ENCODE measurements at regions not wholly inside any gene's neighbourhood (a gene's known extent, or its start where the extent isn't known, plus 50 kb on each side); places are given as distances from the start of the nearest gene placed in this dataset.

- no peak overlapping the region for H3K27ac ChIP-seq (ENCODE audit: low read length)
- no peaks in the 10 kb centered on the region for H4K20me1 ChIP-seq (ENCODE audit: insufficient read depth, low read depth, low read length)
- no peaks in the 10 kb centered on the region for H3K79me2 ChIP-seq (ENCODE audit: low read length)
- H2AFZ ChIP-seq (ENCODE audit: low read length), result no peak overlapping the region
- H3K9me2 ChIP-seq (replicated peaks; ENCODE audit: insufficient read depth, low read length), result no peaks in the 10 kb centered on the region
- no peaks in the 10 kb centered on the region for H3K27me3 ChIP-seq (ENCODE audit: low read length)
- DNase-seq, result no peak
- H3K9me3 ChIP-seq (ENCODE audit: low read length), result no peaks in the 10 kb centered on the region
- no peaks in the 10 kb centered on the region for H3K36me3 ChIP-seq (ENCODE audit: insufficient read depth, low read length)
- H3K9ac ChIP-seq (ENCODE audit: low read length), result no peak overlapping the region
- no peak overlapping the region for H3K4me2 ChIP-seq (ENCODE audit: low read depth, low read length, poor library complexity, severe bottlenecking)
- H3K4me3 ChIP-seq (ENCODE audit: low read length), result no peak overlapping the region
- peaks cover 10% of the 10 kb centered on the region for H3K4me1 ChIP-seq (ENCODE audit: low read length)
These were observed 110.9 kb upstream of the HDAC9 start for GRCh38 chr7:18384491-18385143.

- Histone ChIP-seq H3K4me2 (ENCODE audit: low read depth, low read length, poor library complexity, severe bottlenecking) (no peak overlapping the region), H3K79me2 (ENCODE audit: low read length) (no peaks in the 10 kb centered on the region), H4K20me1 (ENCODE audit: insufficient read depth, low read depth, low read length) (no peaks in the 10 kb centered on the region)
These were observed 108.9 kb upstream of the HDAC9 start for GRCh38 chr7:18386607-18387006.

GRCh38 chr7:18387191-18387735, 108.3 kb upstream of the HDAC9 start:
- Histone ChIP-seq H2AFZ (ENCODE audit: low read length) (no peak overlapping the region), H3K9me2 (replicated peaks; ENCODE audit: insufficient read depth, low read length) (no peaks in the 10 kb centered on the region), H3K9me3 (ENCODE audit: low read length) (no peaks in the 10 kb centered on the region), H3K27me3 (ENCODE audit: low read length) (no peaks in the 10 kb centered on the region), H3K79me2 (ENCODE audit: low read length) (no peaks in the 10 kb centered on the region), H3K4me2 (ENCODE audit: low read depth, low read length, poor library complexity, severe bottlenecking) (no peak overlapping the region), H3K4me3 (ENCODE audit: low read length) (no peak overlapping the region), H4K20me1 (ENCODE audit: insufficient read depth, low read depth, low read length) (no peaks in the 10 kb centered on the region), H3K4me1 (ENCODE audit: low read length) (peaks cover 16% of the 10 kb centered on the region), H3K36me3 (ENCODE audit: insufficient read depth, low read length) (no peaks in the 10 kb centered on the region), H3K9ac (ENCODE audit: low read length) (no peak overlapping the region), H3K27ac (ENCODE audit: low read length) (no peak overlapping the region)
- DNase-seq, result no peak

More at GRCh38 chr7:18386607-18387006, 108.9 kb upstream of the HDAC9 start:
- H3K4me3 ChIP-seq (ENCODE audit: low read length), result no peak overlapping the region
- peaks cover 16% of the 10 kb centered on the region for H3K4me1 ChIP-seq (ENCODE audit: low read length)
- no peaks in the 10 kb centered on the region for H3K9me2 ChIP-seq (replicated peaks; ENCODE audit: insufficient read depth, low read length)
- no peak overlapping the region for H2AFZ ChIP-seq (ENCODE audit: low read length)
- no peak overlapping the region for H3K27ac ChIP-seq (ENCODE audit: low read length)
- no peaks in the 10 kb centered on the region for H3K9me3 ChIP-seq (ENCODE audit: low read length)
- no peak overlapping the region for H3K9ac ChIP-seq (ENCODE audit: low read length)
- H3K36me3 ChIP-seq (ENCODE audit: insufficient read depth, low read length), result no peaks in the 10 kb centered on the region
- no peak for DNase-seq
- H3K27me3 ChIP-seq (ENCODE audit: low read length), result no peaks in the 10 kb centered on the region

GRCh38 chr7:18390535-18390907, 105.0 kb upstream of the HDAC9 start:
- Histone ChIP-seq H3K27ac (ENCODE audit: low read length) (no peak overlapping the region), H3K79me2 (ENCODE audit: low read length) (no peaks in the 10 kb centered on the region), H3K9me2 (replicated peaks; ENCODE audit: insufficient read depth, low read length) (no peaks in the 10 kb centered on the region), H3K9me3 (ENCODE audit: low read length) (no peaks in the 10 kb centered on the region), H3K27me3 (ENCODE audit: low read length) (no peaks in the 10 kb centered on the region), H2AFZ (ENCODE audit: low read length) (no peak overlapping the region), H3K9ac (ENCODE audit: low read length) (no peak overlapping the region), H4K20me1 (ENCODE audit: insufficient read depth, low read depth, low read length) (no peaks in the 10 kb centered on the region), H3K4me1 (ENCODE audit: low read length) (peaks cover 16% of the 10 kb centered on the region), H3K4me2 (ENCODE audit: low read depth, low read length, poor library complexity, severe bottlenecking) (no peak overlapping the region), H3K4me3 (ENCODE audit: low read length) (no peak overlapping the region), H3K36me3 (ENCODE audit: insufficient read depth, low read length) (no peaks in the 10 kb centered on the region)
- DNase-seq, result no peak

GRCh38 chr7:18393465-18394118, 102.0 kb upstream of the HDAC9 start:
- DNase-seq, result no peak
- Histone ChIP-seq H3K9me3 (ENCODE audit: low read length) (no peaks in the 10 kb centered on the region), H3K4me2 (ENCODE audit: low read depth, low read length, poor library complexity, severe bottlenecking) (no peak overlapping the region), H3K4me3 (ENCODE audit: low read length) (no peak overlapping the region), H3K9me2 (replicated peaks; ENCODE audit: insufficient read depth, low read length) (no peaks in the 10 kb centered on the region), H3K79me2 (ENCODE audit: low read length) (no peaks in the 10 kb centered on the region), H3K9ac (ENCODE audit: low read length) (no peak overlapping the region), H4K20me1 (ENCODE audit: insufficient read depth, low read depth, low read length) (no peaks in the 10 kb centered on the region), H3K4me1 (ENCODE audit: low read length) (peaks cover 10% of the 10 kb centered on the region), H3K36me3 (ENCODE audit: insufficient read depth, low read length) (no peaks in the 10 kb centered on the region), H3K27ac (ENCODE audit: low read length) (no peak overlapping the region), H3K27me3 (ENCODE audit: low read length) (no peaks in the 10 kb centered on the region), H2AFZ (ENCODE audit: low read length) (no peak overlapping the region)

- Histone ChIP-seq H3K9me2 (replicated peaks; ENCODE audit: insufficient read depth, low read length) (no peaks in the 10 kb centered on the region), H3K4me2 (ENCODE audit: low read depth, low read length, poor library complexity, severe bottlenecking) (no peak overlapping the region), H2AFZ (ENCODE audit: low read length) (no peak overlapping the region), H3K4me3 (ENCODE audit: low read length) (no peak overlapping the region), H3K36me3 (ENCODE audit: insufficient read depth, low read length) (no peaks in the 10 kb centered on the region), H3K9me3 (ENCODE audit: low read length) (no peaks in the 10 kb centered on the region), H3K27me3 (ENCODE audit: low read length) (no peaks in the 10 kb centered on the region), H3K79me2 (ENCODE audit: low read length) (no peaks in the 10 kb centered on the region), H4K20me1 (ENCODE audit: insufficient read depth, low read depth, low read length) (no peaks in the 10 kb centered on the region), H3K9ac (ENCODE audit: low read length) (no peak overlapping the region), H3K4me1 (ENCODE audit: low read length) (no peaks in the 10 kb centered on the region), H3K27ac (ENCODE audit: low read length) (no peak overlapping the region)
- no peak for DNase-seq
These were observed 99.7 kb upstream of the HDAC9 start for GRCh38 chr7:18395868-18396267.

GRCh38 chr7:18396953-18397352, 98.6 kb upstream of the HDAC9 start:
- H3K9ac ChIP-seq (ENCODE audit: low read length), result no peak overlapping the region
- H4K20me1 ChIP-seq (ENCODE audit: insufficient read depth, low read depth, low read length), result no peaks in the 10 kb centered on the region
- no peaks in the 10 kb centered on the region for H3K79me2 ChIP-seq (ENCODE audit: low read length)
- H2AFZ ChIP-seq (ENCODE audit: low read length), result no peak overlapping the region
- H3K27ac ChIP-seq (ENCODE audit: low read length), result no peak overlapping the region
- no peaks in the 10 kb centered on the region for H3K27me3 ChIP-seq (ENCODE audit: low read length)
- no peaks in the 10 kb centered on the region for H3K36me3 ChIP-seq (ENCODE audit: insufficient read depth, low read length)
- no peak for DNase-seq
- no peak overlapping the region for H3K4me2 ChIP-seq (ENCODE audit: low read depth, low read length, poor library complexity, severe bottlenecking)
- H3K4me3 ChIP-seq (ENCODE audit: low read length), result no peak overlapping the region
- H3K9me2 ChIP-seq (replicated peaks; ENCODE audit: insufficient read depth, low read length), result no peaks in the 10 kb centered on the region
- H3K4me1 ChIP-seq (ENCODE audit: low read length), result peaks cover 4% of the 10 kb centered on the region
- H3K9me3 ChIP-seq (ENCODE audit: low read length), result no peaks in the 10 kb centered on the region

GRCh38 chr7:18399436-18400235, 95.9 kb upstream of the HDAC9 start:
- Histone ChIP-seq H2AFZ (ENCODE audit: low read length) (no peak overlapping the region), H3K9ac (ENCODE audit: low read length) (no peak overlapping the region), H3K27ac (ENCODE audit: low read length) (no peak overlapping the region), H4K20me1 (ENCODE audit: insufficient read depth, low read depth, low read length) (no peaks in the 10 kb centered on the region), H3K27me3 (ENCODE audit: low read length) (no peaks in the 10 kb centered on the region), H3K79me2 (ENCODE audit: low read length) (no peaks in the 10 kb centered on the region), H3K4me1 (ENCODE audit: low read length) (peaks cover 5% of the 10 kb centered on the region), H3K9me2 (replicated peaks; ENCODE audit: insufficient read depth, low read length) (no peaks in the 10 kb centered on the region), H3K9me3 (ENCODE audit: low read length) (no peaks in the 10 kb centered on the region), H3K4me2 (ENCODE audit: low read depth, low read length, poor library complexity, severe bottlenecking) (no peak overlapping the region), H3K4me3 (ENCODE audit: low read length) (no peak overlapping the region), H3K36me3 (ENCODE audit: insufficient read depth, low read length) (no peaks in the 10 kb centered on the region)
- no peak for DNase-seq
